Prostate gland (tissue), 2 donors: ENCODE measurements at regions not wholly inside any gene's neighbourhood (a gene's known extent, or its start where the extent isn't known, plus 50 kb on each side); places are given as distances from the start of the nearest gene placed in this dataset.

Experiments used
- CTCF ChIP-seq, 4 experiments: fragments of 200-600 bp in 2 of 4; fragments of 450-650 bp in 2 of 4; sonication (generic) in 2 of 4; IDR thresholded peaks; 1 replicate in 3 of 4; 2 replicates in 1 of 4; pipeline ENCODE4 v1.5.1; 2016 to 2019; ENCODE audit warnings: antibody characterized with exemption in 4 of 4, mild to moderate bottlenecking in 2 of 4, moderate library complexity in 2 of 4
- POLR2A ChIP-seq: fragments of 450-650 bp; IDR thresholded peaks from one replicate; pipeline ENCODE4 v1.6.1; 2016; ENCODE audit warnings: antibody characterized with exemption, mild to moderate bottlenecking

DNA sequence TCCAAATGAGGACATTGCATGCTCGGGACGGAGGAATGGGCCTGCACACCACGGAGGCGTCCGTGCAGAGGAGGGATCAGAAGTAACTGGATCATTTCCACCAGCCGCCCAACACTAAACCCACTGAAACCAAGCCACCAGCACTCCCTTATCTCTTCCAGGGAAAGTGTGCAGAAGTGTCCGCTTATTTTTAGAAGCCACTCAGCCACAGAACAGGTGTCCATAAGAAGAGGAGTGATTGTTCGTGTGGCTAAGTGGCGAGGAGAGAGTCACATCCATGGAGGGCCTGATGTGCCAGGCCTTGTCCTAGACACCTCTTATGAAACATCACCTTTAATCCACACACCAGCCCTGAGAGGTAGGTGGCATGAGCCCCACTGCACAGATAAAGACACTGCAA lies 407.9 kb upstream of the NPVF start:
- TF ChIP-seq CTCF (IDR thresholded peaks at IDR 0.05) (no peak), POLR2A (no peak)
